Progenitor cell of endocrine pancreas (in vitro differentiated cells): ENCODE measurements at regions not wholly inside any gene's neighbourhood (a gene's known extent, or its start where the extent isn't known, plus 50 kb on each side); places are given as distances from the start of the nearest gene placed in this dataset.

Experiments used
- DNase-seq: peaks from one replicate; pipeline ENCODE4 v3.0.0; 2021; ENCODE audit warnings: low spot score; ENCODE audit not compliant: unreplicated experiment
- H3K27ac Mint-ChIP-seq: 2 replicates; pipeline ENCODE4 v1.8.0; 2021; ENCODE audit warnings: mild to moderate bottlenecking, moderate library complexity, mixed read lengths
- H3K27me3 Mint-ChIP-seq: 2 replicates; pipeline ENCODE4 v1.8.0; 2021; ENCODE audit warnings: mixed read lengths
- H3K36me3 Mint-ChIP-seq: 2 replicates; pipeline ENCODE4 v1.8.0; 2022; ENCODE audit warnings: mixed read lengths; ENCODE audit not compliant: insufficient read depth
- H3K4me1 Mint-ChIP-seq: 2 replicates; pipeline ENCODE4 v1.8.0; 2021; ENCODE audit warnings: low read depth, mixed read lengths
- H3K4me3 Mint-ChIP-seq: 2 replicates; pipeline ENCODE4 v1.8.0; 2021; ENCODE audit warnings: low read depth, mild to moderate bottlenecking, moderate library complexity, mixed read lengths
- H3K9me3 Mint-ChIP-seq: 2 replicates; pipeline ENCODE4 v1.8.0; 2021; ENCODE audit warnings: low read depth, mixed read lengths
- CTCF ChIP-seq: fragments of 200-600 bp; sonication (generic); IDR thresholded peaks from one replicate; pipeline ENCODE4 v1.5.0; 2021; ENCODE audit warnings: antibody characterized with exemption, mild to moderate bottlenecking; ENCODE audit not compliant: unreplicated experiment

- Mint-ChIP-seq H3K9me3 (peaks cover 63% of the 10 kb centered on the region), H3K4me1 (no peaks in the 10 kb centered on the region), H3K27me3 (no peaks in the 10 kb centered on the region), H3K4me3 (no peak overlapping the region), H3K36me3 (no peaks in the 10 kb centered on the region), H3K27ac (no peak overlapping the region)
- no peak for TF ChIP-seq CTCF
- no peak for DNase-seq
These were observed 607.6 kb upstream of the DPP6 start for GRCh38 chr7:153444641-153445040.

- DNase-seq = no peak
- H3K4me1 Mint-ChIP-seq = no peaks in the 10 kb centered on the region
- peaks cover 60% of the 10 kb centered on the region for H3K9me3 Mint-ChIP-seq
- H3K36me3 Mint-ChIP-seq = no peaks in the 10 kb centered on the region
- H3K4me3 Mint-ChIP-seq = no peak overlapping the region
- H3K27me3 Mint-ChIP-seq = no peaks in the 10 kb centered on the region
- no peak overlapping the region for H3K27ac Mint-ChIP-seq
- TF ChIP-seq CTCF = no peak
These were observed 606.6 kb upstream of the DPP6 start for GRCh38 chr7:153445641-153446040.

GRCh38 chr7:153446490-153446889 is 605.7 kb upstream of the DPP6 start:
- no peaks in the 10 kb centered on the region for H3K27me3 Mint-ChIP-seq
- H3K27ac Mint-ChIP-seq = no peak overlapping the region

GRCh38 chr7:153447011-153447410 is 605.2 kb upstream of the DPP6 start:
- no peak for TF ChIP-seq CTCF
- Mint-ChIP-seq H3K4me3 (no peak overlapping the region), H3K4me1 (no peaks in the 10 kb centered on the region), H3K36me3 (peaks cover 4% of the 10 kb centered on the region), H3K27me3 (no peaks in the 10 kb centered on the region), H3K27ac (no peak overlapping the region), H3K9me3 (peaks cover 62% of the 10 kb centered on the region)
- DNase-seq = no peak

More at GRCh38 chr7:153446490-153446889, 605.7 kb upstream of the DPP6 start:
- Mint-ChIP-seq H3K9me3 (peaks cover 60% of the 10 kb centered on the region), H3K4me1 (no peaks in the 10 kb centered on the region), H3K36me3 (peaks cover 4% of the 10 kb centered on the region), H3K4me3 (no peak overlapping the region)
- TF ChIP-seq CTCF = no peak
- no peak for DNase-seq

GRCh38 chr7:153452661-153453060 is 599.5 kb upstream of the DPP6 start:
- no peak for DNase-seq
- H3K4me1 Mint-ChIP-seq = no peaks in the 10 kb centered on the region
- H3K9me3 Mint-ChIP-seq = peaks cover 83% of the 10 kb centered on the region
- TF ChIP-seq CTCF = no peak
- no peak overlapping the region for H3K4me3 Mint-ChIP-seq
- H3K36me3 Mint-ChIP-seq = peaks cover 7% of the 10 kb centered on the region
- no peak overlapping the region for H3K27ac Mint-ChIP-seq
- no peaks in the 10 kb centered on the region for H3K27me3 Mint-ChIP-seq

GRCh38 chr7:153454306-153454705 is 597.9 kb upstream of the DPP6 start:
- H3K36me3 Mint-ChIP-seq = peaks cover 7% of the 10 kb centered on the region

More at GRCh38 chr7:153454306-153454705, 597.9 kb upstream of the DPP6 start:
- no peaks in the 10 kb centered on the region for H3K4me1 Mint-ChIP-seq
- no peak for TF ChIP-seq CTCF
- H3K9me3 Mint-ChIP-seq = peaks cover 73% of the 10 kb centered on the region
- H3K27me3 Mint-ChIP-seq = no peaks in the 10 kb centered on the region
- H3K27ac Mint-ChIP-seq = no peak overlapping the region
- no peak for DNase-seq
- no peak overlapping the region for H3K4me3 Mint-ChIP-seq
